GM12878 (cell line): ENCODE measurements at regions not wholly inside any gene's neighbourhood (a gene's known extent, or its start where the extent isn't known, plus 50 kb on each side); places are given as distances from the start of the nearest gene placed in this dataset.

ENCODE experiments used
- BACH1 ChIP-seq: fragments of 450-650 bp; IDR thresholded peaks from 2 replicates; pipeline ENCODE4 v1.6.1; 2017; ENCODE audit warnings: mild to moderate bottlenecking, borderline replicate concordance
- CEBPB ChIP-seq, 2 experiments: fragments of 150-350 bp in 1 of 2; IDR thresholded peaks; 2 replicates each; pipeline ENCODE4 v1.6.1; 2012 to 2014; ENCODE audit warnings: low read depth in 2 of 2, low read length in 2 of 2, borderline replicate concordance in 1 of 2, inconsistent platforms in 1 of 2
- HDGF ChIP-seq: fragments of 450-650 bp; IDR thresholded peaks from 2 replicates; pipeline ENCODE4 v1.6.1; 2016; ENCODE audit warnings: antibody characterized with exemption
- JUNB ChIP-seq: IDR thresholded peaks from 2 replicates; pipeline ENCODE4 v1.6.1; 2016; ENCODE audit warnings: antibody characterized with exemption, mild to moderate bottlenecking
- MTA3 ChIP-seq: IDR thresholded peaks from 2 replicates; pipeline ENCODE4 v1.6.1; 2012; ENCODE audit warnings: low read length, inconsistent platforms, borderline replicate concordance
- POLR2A ChIP-seq: IDR thresholded peaks from 2 replicates; pipeline ENCODE4 v1.6.1; 2011; ENCODE audit warnings: low read depth, mild to moderate bottlenecking, low read length
- SP1 ChIP-seq: IDR thresholded peaks from one replicate; pipeline ENCODE4 v1.6.1; 2011; ENCODE audit warnings: low read depth, low read length
- TF ChIP-seq, protein P1 (sequence below), 3 experiments: IDR thresholded peaks in 2 of 3; conservative IDR thresholded peaks in 1 of 3; 2 replicates each; pipeline ENCODE4 v1.5.1; 2011; ENCODE audit warnings: low read depth in 3 of 3, low read length in 3 of 3, mild to moderate bottlenecking in 3 of 3, control low read depth in 2 of 3, moderate library complexity in 2 of 3, inconsistent platforms in 1 of 3, mixed read lengths in 1 of 3; ENCODE audit not compliant: control insufficient read depth in 2 of 3, insufficient read depth in 1 of 3; ENCODE audit errors: extremely low read depth in 1 of 3
- TF ChIP-seq, protein P2 (sequence below): fragments of 450-650 bp; IDR thresholded peaks from 2 replicates; pipeline ENCODE4 v1.6.1; 2016; ENCODE audit warnings: mild to moderate bottlenecking, moderate library complexity, borderline replicate concordance
- TF ChIP-seq, protein P3 (sequence below): IDR thresholded peaks from 2 replicates; pipeline ENCODE4 v1.6.1; 2012; ENCODE audit warnings: improper control_type of control experiment, low read depth, low read length; ENCODE audit not compliant: insufficient replicate concordance

DNA sequence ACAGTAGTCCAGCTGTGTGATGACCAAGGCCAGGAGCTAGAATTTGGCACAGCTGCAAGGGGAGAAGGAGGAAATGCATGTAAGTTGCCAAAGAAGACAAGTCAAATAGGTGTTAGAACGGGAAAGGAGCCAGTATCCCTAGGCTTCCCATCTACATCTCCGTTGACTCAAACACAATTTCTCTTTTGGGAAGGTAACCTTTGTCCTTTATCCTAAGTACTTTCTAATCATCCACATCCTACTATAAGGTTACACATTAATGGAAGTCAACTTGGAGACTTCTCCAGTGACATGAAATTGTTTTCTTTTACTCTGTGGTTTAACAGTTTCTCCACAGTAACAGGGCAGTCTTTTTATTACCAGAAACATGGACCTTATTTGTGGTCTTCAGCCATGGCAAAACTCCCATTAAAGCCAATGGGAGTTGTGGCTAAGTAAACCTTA, 620.0 kb downstream of the ANKRD50 start:
- TF ChIP-seq, protein P1, sequence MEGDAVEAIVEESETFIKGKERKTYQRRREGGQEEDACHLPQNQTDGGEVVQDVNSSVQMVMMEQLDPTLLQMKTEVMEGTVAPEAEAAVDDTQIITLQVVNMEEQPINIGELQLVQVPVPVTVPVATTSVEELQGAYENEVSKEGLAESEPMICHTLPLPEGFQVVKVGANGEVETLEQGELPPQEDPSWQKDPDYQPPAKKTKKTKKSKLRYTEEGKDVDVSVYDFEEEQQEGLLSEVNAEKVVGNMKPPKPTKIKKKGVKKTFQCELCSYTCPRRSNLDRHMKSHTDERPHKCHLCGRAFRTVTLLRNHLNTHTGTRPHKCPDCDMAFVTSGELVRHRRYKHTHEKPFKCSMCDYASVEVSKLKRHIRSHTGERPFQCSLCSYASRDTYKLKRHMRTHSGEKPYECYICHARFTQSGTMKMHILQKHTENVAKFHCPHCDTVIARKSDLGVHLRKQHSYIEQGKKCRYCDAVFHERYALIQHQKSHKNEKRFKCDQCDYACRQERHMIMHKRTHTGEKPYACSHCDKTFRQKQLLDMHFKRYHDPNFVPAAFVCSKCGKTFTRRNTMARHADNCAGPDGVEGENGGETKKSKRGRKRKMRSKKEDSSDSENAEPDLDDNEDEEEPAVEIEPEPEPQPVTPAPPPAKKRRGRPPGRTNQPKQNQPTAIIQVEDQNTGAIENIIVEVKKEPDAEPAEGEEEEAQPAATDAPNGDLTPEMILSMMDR (IDR thresholded peaks at IDR 0.05 in 2 of 3, conservative IDR thresholded peaks at IDR 0.05 in 1 of 3; ENCODE audit: control insufficient read depth in 2 of 3, extremely low read depth in 1 of 3, insufficient read depth in 1 of 3, low read depth in 3 of 3, low read length in 3 of 3) = no peak
- TF ChIP-seq CEBPB (IDR thresholded peaks at IDR 0.05; ENCODE audit: borderline replicate concordance in 1 of 2, low read depth in 2 of 2, low read length in 2 of 2) = no peak
- TF ChIP-seq SP1 = no peak
- no peak for TF ChIP-seq MTA3
- TF ChIP-seq POLR2A = no peak
- TF ChIP-seq JUNB = no peak
- TF ChIP-seq, protein P2, sequence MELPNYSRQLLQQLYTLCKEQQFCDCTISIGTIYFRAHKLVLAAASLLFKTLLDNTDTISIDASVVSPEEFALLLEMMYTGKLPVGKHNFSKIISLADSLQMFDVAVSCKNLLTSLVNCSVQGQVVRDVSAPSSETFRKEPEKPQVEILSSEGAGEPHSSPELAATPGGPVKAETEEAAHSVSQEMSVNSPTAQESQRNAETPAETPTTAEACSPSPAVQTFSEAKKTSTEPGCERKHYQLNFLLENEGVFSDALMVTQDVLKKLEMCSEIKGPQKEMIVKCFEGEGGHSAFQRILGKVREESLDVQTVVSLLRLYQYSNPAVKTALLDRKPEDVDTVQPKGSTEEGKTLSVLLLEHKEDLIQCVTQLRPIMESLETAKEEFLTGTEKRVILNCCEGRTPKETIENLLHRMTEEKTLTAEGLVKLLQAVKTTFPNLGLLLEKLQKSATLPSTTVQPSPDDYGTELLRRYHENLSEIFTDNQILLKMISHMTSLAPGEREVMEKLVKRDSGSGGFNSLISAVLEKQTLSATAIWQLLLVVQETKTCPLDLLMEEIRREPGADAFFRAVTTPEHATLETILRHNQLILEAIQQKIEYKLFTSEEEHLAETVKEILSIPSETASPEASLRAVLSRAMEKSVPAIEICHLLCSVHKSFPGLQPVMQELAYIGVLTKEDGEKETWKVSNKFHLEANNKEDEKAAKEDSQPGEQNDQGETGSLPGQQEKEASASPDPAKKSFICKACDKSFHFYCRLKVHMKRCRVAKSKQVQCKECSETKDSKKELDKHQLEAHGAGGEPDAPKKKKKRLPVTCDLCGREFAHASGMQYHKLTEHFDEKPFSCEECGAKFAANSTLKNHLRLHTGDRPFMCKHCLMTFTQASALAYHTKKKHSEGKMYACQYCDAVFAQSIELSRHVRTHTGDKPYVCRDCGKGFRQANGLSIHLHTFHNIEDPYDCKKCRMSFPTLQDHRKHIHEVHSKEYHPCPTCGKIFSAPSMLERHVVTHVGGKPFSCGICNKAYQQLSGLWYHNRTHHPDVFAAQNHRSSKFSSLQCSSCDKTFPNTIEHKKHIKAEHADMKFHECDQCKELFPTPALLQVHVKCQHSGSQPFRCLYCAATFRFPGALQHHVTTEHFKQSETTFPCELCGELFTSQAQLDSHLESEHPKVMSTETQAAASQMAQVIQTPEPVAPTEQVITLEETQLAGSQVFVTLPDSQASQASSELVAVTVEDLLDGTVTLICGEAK = no peak
- no peak for TF ChIP-seq BACH1
- TF ChIP-seq HDGF = no peak
- TF ChIP-seq, protein P3, sequence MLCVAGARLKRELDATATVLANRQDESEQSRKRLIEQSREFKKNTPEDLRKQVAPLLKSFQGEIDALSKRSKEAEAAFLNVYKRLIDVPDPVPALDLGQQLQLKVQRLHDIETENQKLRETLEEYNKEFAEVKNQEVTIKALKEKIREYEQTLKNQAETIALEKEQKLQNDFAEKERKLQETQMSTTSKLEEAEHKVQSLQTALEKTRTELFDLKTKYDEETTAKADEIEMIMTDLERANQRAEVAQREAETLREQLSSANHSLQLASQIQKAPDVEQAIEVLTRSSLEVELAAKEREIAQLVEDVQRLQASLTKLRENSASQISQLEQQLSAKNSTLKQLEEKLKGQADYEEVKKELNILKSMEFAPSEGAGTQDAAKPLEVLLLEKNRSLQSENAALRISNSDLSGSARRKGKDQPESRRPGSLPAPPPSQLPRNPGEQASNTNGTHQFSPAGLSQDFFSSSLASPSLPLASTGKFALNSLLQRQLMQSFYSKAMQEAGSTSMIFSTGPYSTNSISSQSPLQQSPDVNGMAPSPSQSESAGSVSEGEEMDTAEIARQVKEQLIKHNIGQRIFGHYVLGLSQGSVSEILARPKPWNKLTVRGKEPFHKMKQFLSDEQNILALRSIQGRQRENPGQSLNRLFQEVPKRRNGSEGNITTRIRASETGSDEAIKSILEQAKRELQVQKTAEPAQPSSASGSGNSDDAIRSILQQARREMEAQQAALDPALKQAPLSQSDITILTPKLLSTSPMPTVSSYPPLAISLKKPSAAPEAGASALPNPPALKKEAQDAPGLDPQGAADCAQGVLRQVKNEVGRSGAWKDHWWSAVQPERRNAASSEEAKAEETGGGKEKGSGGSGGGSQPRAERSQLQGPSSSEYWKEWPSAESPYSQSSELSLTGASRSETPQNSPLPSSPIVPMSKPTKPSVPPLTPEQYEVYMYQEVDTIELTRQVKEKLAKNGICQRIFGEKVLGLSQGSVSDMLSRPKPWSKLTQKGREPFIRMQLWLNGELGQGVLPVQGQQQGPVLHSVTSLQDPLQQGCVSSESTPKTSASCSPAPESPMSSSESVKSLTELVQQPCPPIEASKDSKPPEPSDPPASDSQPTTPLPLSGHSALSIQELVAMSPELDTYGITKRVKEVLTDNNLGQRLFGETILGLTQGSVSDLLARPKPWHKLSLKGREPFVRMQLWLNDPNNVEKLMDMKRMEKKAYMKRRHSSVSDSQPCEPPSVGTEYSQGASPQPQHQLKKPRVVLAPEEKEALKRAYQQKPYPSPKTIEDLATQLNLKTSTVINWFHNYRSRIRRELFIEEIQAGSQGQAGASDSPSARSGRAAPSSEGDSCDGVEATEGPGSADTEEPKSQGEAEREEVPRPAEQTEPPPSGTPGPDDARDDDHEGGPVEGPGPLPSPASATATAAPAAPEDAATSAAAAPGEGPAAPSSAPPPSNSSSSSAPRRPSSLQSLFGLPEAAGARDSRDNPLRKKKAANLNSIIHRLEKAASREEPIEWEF = no peak
